ENCODE measurements at regions not wholly inside any gene's neighbourhood (a gene's known extent, or its start where the extent isn't known, plus 50 kb on each side); places are given as distances from the start of the nearest gene placed in this dataset.
"Not testable (repeated sequence)": the region's sequence is repeated elsewhere in the genome, so short reads cannot be mapped to it uniquely, and the experiment has no call there.

- no peak for DNase-seq (ENCODE audit: low read depth)
Observed at GRCh38 chr2:230593765-230594164, 118.9 kb upstream of the CAB39 start.

- no peak for DNase-seq (ENCODE audit: low read depth)
Observed at GRCh38 chr2:230594286-230594840, 118.3 kb upstream of the CAB39 start.

GRCh38 chr2:230599853-230600252, 112.8 kb upstream of the CAB39 start:
- DNase-seq (ENCODE audit: low read depth), result no peak

GRCh38 chr2:230600285-230600684, 112.4 kb upstream of the CAB39 start:
- no peak for DNase-seq (ENCODE audit: low read depth)

GRCh38 chr2:230600881-230601280, 111.8 kb upstream of the CAB39 start:
- DNase-seq (ENCODE audit: low read depth), result no peak

- no peak for DNase-seq (ENCODE audit: low read depth)
Observed at GRCh38 chr2:230601510-230601909, 111.1 kb upstream of the CAB39 start.

GRCh38 chr2:230602562-230603230, 109.9 kb upstream of the CAB39 start:
- DNase-seq (ENCODE audit: low read depth), result no peak

- DNase-seq (ENCODE audit: low read depth), result not testable (repeated sequence)
Observed at GRCh38 chr2:230603317-230603716, 109.3 kb upstream of the CAB39 start.

GRCh38 chr2:230604158-230604557, 108.5 kb upstream of the CAB39 start:
- DNase-seq (ENCODE audit: low read depth), result not testable (repeated sequence)

- no peak for DNase-seq (ENCODE audit: low read depth)
Observed at GRCh38 chr2:230614040-230614439, 98.6 kb upstream of the CAB39 start.

- DNase-seq (ENCODE audit: low read depth), result peak; percentile 21
Observed at GRCh38 chr2:230614913-230615332, 97.7 kb upstream of the CAB39 start.

- not testable (repeated sequence) for DNase-seq (ENCODE audit: low read depth)
Observed at GRCh38 chr2:230617256-230617706, 95.4 kb upstream of the CAB39 start.

GRCh38 chr2:230619491-230619890, 93.2 kb upstream of the CAB39 start:
- DNase-seq (ENCODE audit: low read depth), result no peak

- not testable (repeated sequence) for DNase-seq (ENCODE audit: low read depth)
Observed at GRCh38 chr2:230625220-230625619, 87.4 kb upstream of the CAB39 start.

- not testable (repeated sequence) for DNase-seq (ENCODE audit: low read depth)
Observed at GRCh38 chr2:230627091-230627490, 85.6 kb upstream of the CAB39 start.

GRCh38 chr2:230627806-230628724, 84.6 kb upstream of the CAB39 start:
- no peak for DNase-seq (ENCODE audit: low read depth)

GRCh38 chr2:230631470-230631869, 81.2 kb upstream of the CAB39 start:
- DNase-seq (ENCODE audit: low read depth), result no peak

- no peak for DNase-seq (ENCODE audit: low read depth)
Observed at GRCh38 chr2:230634146-230634545, 78.5 kb upstream of the CAB39 start.

GRCh38 chr2:230634721-230635313, 77.8 kb upstream of the CAB39 start:
- DNase-seq (ENCODE audit: low read depth), result not testable (repeated sequence)

- no peak for DNase-seq (ENCODE audit: low read depth)
Observed at GRCh38 chr2:230636684-230637271, 75.9 kb upstream of the CAB39 start.

- DNase-seq (ENCODE audit: low read depth), result not testable (repeated sequence)
Observed at GRCh38 chr2:230637486-230637885, 75.2 kb upstream of the CAB39 start.

GRCh38 chr2:230640540-230641011, 72.1 kb upstream of the CAB39 start:
- no peak for DNase-seq (ENCODE audit: low read depth)
